K562 (cell line): ENCODE measurements at regions not wholly inside any gene's neighbourhood (a gene's known extent, or its start where the extent isn't known, plus 50 kb on each side); places are given as distances from the start of the nearest gene placed in this dataset.

ENCODE experiments used
- ATAC-seq: fragments of 200-7000 bp; cut with Tn5 transposase; 3 replicates; pipeline ENCODE4 v1.9.1; 2020; ENCODE audit warnings: moderate library complexity
- BruUV-seq: library from RNA; stranded (reverse); fragments of 400-500 nt; replicated peaks from 2 replicates; lab custom pipeline; 2021; lab: Mats Ljungman, UMichigan
- CTCF ChIA-PET: fragments of 300-600 bp; formaldehyde crosslinking; extraction: SDS; loops from one replicate; lab custom pipeline; 2021; ENCODE audit warnings: low intra/inter-chr PET ratio; lab: Yijun Ruan, JAX
- POLR2A ChIA-PET: fragments of 300-600, 350-650 bp; sonication (Branson Sonifier 250); formaldehyde crosslinking; extraction: SDS; loops from one replicate; lab custom pipeline; 2021; ENCODE audit warnings: antibody characterized with exemption, inconsistent platforms; lab: Yijun Ruan, JAX
- DNase-seq, 4 experiments: peaks; one replicate each; pipeline versions ENCODE4 v3.0.0 to v3.0.0-alpha.2; 2011 to 2018; ENCODE audit warnings: low spot score in 3 of 4, mixed read lengths in 3 of 4; ENCODE audit errors: extremely low read depth in 1 of 4
- FAIRE-seq: peaks from 2 replicates; lab custom pipeline; 2011; peaks lifted over from hg19 to GRCh38; lab: Jason Lieb, UNC
- H2AFZ ChIP-seq: 2 replicates; pipeline ENCODE4 v1.6.0; 2011; ENCODE audit warnings: low read depth, low read length, control low read depth, inconsistent platforms
- H3K27ac ChIP-seq: fragments of 200-600 bp; 3 replicates; pipeline ENCODE4 v1.8.0; 2011; ENCODE audit warnings: low read depth, mild to moderate bottlenecking, control low read depth, inconsistent platforms, low read length, moderate library complexity, mixed read lengths; ENCODE audit errors: extremely low read depth
- H3K27me3 ChIP-seq, 2 experiments: fragments of 300-600 bp in 1 of 2; 2 replicates in 1 of 2; 3 replicates in 1 of 2; pipeline versions ENCODE4 v1.6.0 to v1.8.0; 2011; ENCODE audit warnings: inconsistent platforms in 2 of 2, low read length in 2 of 2, mild to moderate bottlenecking in 1 of 2, mixed read lengths in 1 of 2, moderate library complexity in 1 of 2; ENCODE audit not compliant: control insufficient read depth in 2 of 2, insufficient read depth in 2 of 2
- H3K36me3 ChIP-seq: fragments of 300-600 bp; 3 replicates; pipeline ENCODE4 v1.8.0; 2011; ENCODE audit warnings: mild to moderate bottlenecking, low read length, inconsistent platforms; ENCODE audit not compliant: control insufficient read depth, insufficient read depth
- H3K4me1 ChIP-seq, 2 experiments: fragments of 200-600 bp in 1 of 2; replicated peaks in 1 of 2; 2 replicates in 1 of 2; 3 replicates in 1 of 2; pipeline versions ENCODE4 v1.5.1 to v1.8.0; 2011; ENCODE audit warnings: inconsistent platforms in 2 of 2, low read length in 2 of 2, mild to moderate bottlenecking in 1 of 2, mixed read lengths in 1 of 2, moderate library complexity in 1 of 2; ENCODE audit not compliant: control insufficient read depth in 2 of 2, insufficient read depth in 2 of 2
- H3K4me2 ChIP-seq: 2 replicates; pipeline ENCODE4 v1.6.1; 2011; ENCODE audit warnings: low read length, control low read depth, inconsistent platforms, mixed read lengths; ENCODE audit not compliant: insufficient read depth
- H3K4me3 ChIP-seq: fragments of 200-600 bp; sonication (generic), shearing (Covaris generic); 2 replicates; pipeline ENCODE4 v1.5.1; 2016; ENCODE audit warnings: control low read depth, inconsistent platforms
- H3K79me2 ChIP-seq: fragments of 200-600 bp; 3 replicates; pipeline ENCODE4 v1.8.0; 2011; ENCODE audit warnings: low read length, inconsistent platforms; ENCODE audit not compliant: control insufficient read depth, insufficient read depth
- H3K9ac ChIP-seq, 2 experiments: 2 replicates each; pipeline versions ENCODE4 v1.6.0 to v1.6.1; 2011; ENCODE audit warnings: low read depth in 2 of 2, low read length in 2 of 2, control low read depth in 1 of 2, inconsistent platforms in 1 of 2, mild to moderate bottlenecking in 1 of 2, mixed read lengths in 1 of 2; ENCODE audit not compliant: insufficient read depth in 1 of 2
- H3K9me1 ChIP-seq: one replicate; pipeline ENCODE4 v1.6.0; 2011; ENCODE audit warnings: inconsistent platforms, mild to moderate bottlenecking, low read length, moderate library complexity; ENCODE audit not compliant: control insufficient read depth, insufficient read depth
- H3K9me3 ChIP-seq: replicated peaks from 2 replicates; pipeline ENCODE4 v1.5.1; 2011; ENCODE audit warnings: low read depth, low read length, inconsistent platforms; ENCODE audit not compliant: control insufficient read depth, insufficient read depth
- H4K20me1 ChIP-seq: replicated peaks from 2 replicates; pipeline ENCODE4 v1.6.1; 2011; ENCODE audit warnings: low read length, inconsistent platforms, mixed read lengths; ENCODE audit not compliant: control insufficient read depth, insufficient read depth
- CBFA2T2 ChIP-seq: fragments of 450-650 bp; conservative IDR thresholded peaks from 2 replicates; pipeline ENCODE4 v1.6.1; 2017; ENCODE audit warnings: mild to moderate bottlenecking
- CREB3 ChIP-seq: fragments of 450-650 bp; conservative IDR thresholded peaks from 2 replicates; pipeline ENCODE4 v1.6.1; 2016; ENCODE audit warnings: missing genetic modification characterization, low read depth, mild to moderate bottlenecking, missing compliant biosample characterization, moderate library complexity
- FOXA1 ChIP-seq: fragments of 450-650 bp; IDR thresholded peaks from 2 replicates; pipeline ENCODE4 v1.6.1; 2016; ENCODE audit warnings: mild to moderate bottlenecking, borderline replicate concordance
- HMBOX1 ChIP-seq: sonication (generic); IDR thresholded peaks from 2 replicates; pipeline ENCODE4 v1.6.1; 2016
- KHSRP ChIP-seq: fragments of 450-650 bp; IDR thresholded peaks from 2 replicates; pipeline ENCODE4 v1.6.1; 2017
- PHF20 ChIP-seq: fragments of 450-650 bp; IDR thresholded peaks from 2 replicates; pipeline ENCODE4 v1.6.1; 2018; ENCODE audit not compliant: partially characterized antibody
- PURB ChIP-seq: sonication (generic); formaldehyde crosslinking; IDR thresholded peaks from 2 replicates; pipeline ENCODE4 v1.9.0; 2021; ENCODE audit warnings: low read depth, mild to moderate bottlenecking, missing genetic modification reagents
- STAG1 ChIP-seq: sonication (generic); formaldehyde crosslinking; IDR thresholded peaks from 2 replicates; pipeline ENCODE4 v1.5.0; 2020; ENCODE audit warnings: missing genetic modification reagents, borderline replicate concordance
- STAT6 ChIP-seq: sonication (generic); formaldehyde crosslinking; IDR thresholded peaks from 2 replicates; pipeline ENCODE4 v1.8.1; 2023; ENCODE audit warnings: mild to moderate bottlenecking, missing genetic modification reagents
- XRCC4 ChIP-seq: IDR thresholded peaks from one replicate; pipeline ENCODE4 v1.6.1; 2011; ENCODE audit not compliant: insufficient read depth, insufficient read length; ENCODE audit errors: extremely low read depth
- ZNF384 ChIP-seq: IDR thresholded peaks from 2 replicates; pipeline ENCODE4 v1.6.1; 2012; ENCODE audit warnings: low read depth, low read length, improper control_type of control experiment
- ZNF408 ChIP-seq: fragments of 250-450 bp; sonication (Bioruptor Pico); IDR thresholded peaks from 2 replicates; pipeline ENCODE4 v1.4.0; 2020; ENCODE audit warnings: low read depth, mild to moderate bottlenecking, moderate library complexity
- ZNF436 ChIP-seq: fragments of 250-450, 450-650 bp; sonication (Bioruptor Pico); formaldehyde crosslinking; IDR thresholded peaks from 2 replicates; pipeline ENCODE4 v1.7.0; 2020; ENCODE audit warnings: mild to moderate bottlenecking
- ZNF551 ChIP-seq: fragments of 250-450 bp; sonication (Bioruptor Pico); IDR thresholded peaks from 2 replicates; pipeline ENCODE4 v1.5.0; 2021; ENCODE audit warnings: mild to moderate bottlenecking, moderate library complexity
- WGBS: fragments of 100-300 bp; shearing (Covaris generic); methylation state at CpG from one replicate; pipeline ENCODE4 v1.1.6; 2016; ENCODE audit warnings: low coverage, mixed read lengths; ENCODE audit not compliant: insufficient coverage; ENCODE audit errors: missing lambda C conversion rate; 5-methylcytosine and 5-hydroxymethylcytosine counted together
- in situ Hi-C: fragments of 300-500 bp; cut with MboI; formaldehyde crosslinking; loops from 4 replicates; pipeline ENCODE4 v1.15.0; 2018; ENCODE audit warnings: inconsistent platforms, mixed read lengths
- intact Hi-C: fragments of 100-400 bp; cut with micrococcal nuclease; formaldehyde crosslinking; loops from 2 replicates; pipeline ENCODE4 v1.14.2; 2022
- TF ChIP-seq, protein P1 (sequence below): IDR thresholded peaks from 3 replicates; pipeline ENCODE4 v1.6.1; 2011; ENCODE audit warnings: borderline replicate concordance, mild to moderate bottlenecking; ENCODE audit not compliant: insufficient read length, insufficient read depth
- TF ChIP-seq, protein P2 (sequence below): fragments of 250-450 bp; sonication (Bioruptor Pico); IDR thresholded peaks from 2 replicates; pipeline ENCODE4 v1.5.0; 2021
- TF ChIP-seq, protein P3 (sequence below), 2 experiments: fragments of 450-650 bp in 1 of 2; sonication (generic) in 1 of 2; formaldehyde crosslinking in 1 of 2; IDR thresholded peaks in 1 of 2; conservative IDR thresholded peaks in 1 of 2; 2 replicates each; pipeline versions ENCODE4 v1.6.1 to v1.8.1; 2016 to 2023; ENCODE audit warnings: mild to moderate bottlenecking in 2 of 2, moderate library complexity in 2 of 2, inconsistent platforms in 1 of 2, missing genetic modification reagents in 1 of 2

DNA sequence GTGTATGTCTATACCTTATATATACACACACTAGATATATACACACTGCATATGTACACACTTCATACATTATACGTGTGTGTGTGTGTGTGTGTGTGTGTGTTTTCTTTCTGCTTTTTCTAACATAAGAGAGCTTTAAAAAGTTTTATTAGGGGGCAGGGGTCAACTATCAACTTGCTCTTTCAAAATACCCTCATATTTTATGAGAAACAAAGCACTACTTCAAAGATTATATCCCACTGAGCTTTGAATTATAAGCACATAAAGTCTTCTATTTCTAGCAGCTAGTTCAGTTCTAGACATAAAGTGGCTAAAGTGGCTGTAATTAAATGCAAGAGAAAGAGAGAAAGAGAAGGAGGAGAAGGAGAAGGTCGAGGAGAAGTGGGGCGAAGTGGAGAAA lies 1361.3 kb downstream of the ZPLD1 start:
- WGBS = 0% methylated on average over 3 of the region's 3 CpGs
- no peak for ATAC-seq
- Histone ChIP-seq H2AFZ (no peak overlapping the region), H3K36me3 (no peaks in the 10 kb centered on the region), H3K9ac (no peak overlapping the region), H3K9me3 (no peaks in the 10 kb centered on the region), H3K27me3 (no peaks in the 10 kb centered on the region), H4K20me1 (no peaks in the 10 kb centered on the region), H3K9me1 (no peaks in the 10 kb centered on the region), H3K4me1 (no peaks in the 10 kb centered on the region), H3K79me2 (no peaks in the 10 kb centered on the region), H3K4me3 (no peak overlapping the region), H3K27ac (no peak overlapping the region), H3K4me2 (no peak overlapping the region)
- BruUV-seq = no TSS peak
- intact Hi-C loops = no loop called here
- FAIRE-seq = no peak
- in situ Hi-C loops = no loop called here
- POLR2A ChIA-PET = no interaction called here
- CTCF ChIA-PET = no interaction called here
- no peak for DNase-seq
- no peak for TF ChIP-seq ZNF551 (CRISPR knock-in tag)
- TF ChIP-seq STAT6 (CRISPR knock-in tag) = no peak
- no peak for TF ChIP-seq FOXA1
- no peak for TF ChIP-seq PHF20
- TF ChIP-seq, protein P1, sequence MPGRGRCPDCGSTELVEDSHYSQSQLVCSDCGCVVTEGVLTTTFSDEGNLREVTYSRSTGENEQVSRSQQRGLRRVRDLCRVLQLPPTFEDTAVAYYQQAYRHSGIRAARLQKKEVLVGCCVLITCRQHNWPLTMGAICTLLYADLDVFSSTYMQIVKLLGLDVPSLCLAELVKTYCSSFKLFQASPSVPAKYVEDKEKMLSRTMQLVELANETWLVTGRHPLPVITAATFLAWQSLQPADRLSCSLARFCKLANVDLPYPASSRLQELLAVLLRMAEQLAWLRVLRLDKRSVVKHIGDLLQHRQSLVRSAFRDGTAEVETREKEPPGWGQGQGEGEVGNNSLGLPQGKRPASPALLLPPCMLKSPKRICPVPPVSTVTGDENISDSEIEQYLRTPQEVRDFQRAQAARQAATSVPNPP = no peak
- no peak for TF ChIP-seq CREB3 (tag)
- TF ChIP-seq, protein P2, sequence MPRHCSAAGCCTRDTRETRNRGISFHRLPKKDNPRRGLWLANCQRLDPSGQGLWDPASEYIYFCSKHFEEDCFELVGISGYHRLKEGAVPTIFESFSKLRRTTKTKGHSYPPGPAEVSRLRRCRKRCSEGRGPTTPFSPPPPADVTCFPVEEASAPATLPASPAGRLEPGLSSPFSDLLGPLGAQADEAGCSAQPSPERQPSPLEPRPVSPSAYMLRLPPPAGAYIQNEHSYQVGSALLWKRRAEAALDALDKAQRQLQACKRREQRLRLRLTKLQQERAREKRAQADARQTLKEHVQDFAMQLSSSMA (CRISPR knock-in tag) = no peak
- no peak for TF ChIP-seq ZNF436 (CRISPR knock-in tag)
- TF ChIP-seq CBFA2T2 = no peak
- no peak for TF ChIP-seq KHSRP
- TF ChIP-seq HMBOX1 = no peak
- no peak for TF ChIP-seq PURB (CRISPR knock-in tag)
- TF ChIP-seq ZNF408 (CRISPR knock-in tag) = no peak
- TF ChIP-seq, protein P3, sequence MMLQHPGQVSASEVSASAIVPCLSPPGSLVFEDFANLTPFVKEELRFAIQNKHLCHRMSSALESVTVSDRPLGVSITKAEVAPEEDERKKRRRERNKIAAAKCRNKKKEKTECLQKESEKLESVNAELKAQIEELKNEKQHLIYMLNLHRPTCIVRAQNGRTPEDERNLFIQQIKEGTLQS (IDR thresholded peaks at IDR 0.05) = no peak
- TF ChIP-seq, protein P3 (CRISPR knock-in tag; conservative IDR thresholded peaks at IDR 0.05) = no peak
- TF ChIP-seq STAG1 (CRISPR knock-in tag) = no peak
- TF ChIP-seq XRCC4 = no peak
- TF ChIP-seq ZNF384 = no peak
